Keratinocyte (primary cell): ENCODE measurements at regions not wholly inside any gene's neighbourhood (a gene's known extent, or its start where the extent isn't known, plus 50 kb on each side); places are given as distances from the start of the nearest gene placed in this dataset.

ENCODE experiments used
- CTCF ChIP-seq, 3 experiments: IDR thresholded peaks in 1 of 3; conservative IDR thresholded peaks in 1 of 3; optimal IDR thresholded peaks in 1 of 3; 2 replicates in 2 of 3; 3 replicates in 1 of 3; pipeline versions ENCODE3 to v1.5.1; 2011; ENCODE audit warnings: low read length in 3 of 3, mild to moderate bottlenecking in 3 of 3, moderate library complexity in 2 of 3, control low read depth in 1 of 3, inconsistent platforms in 1 of 3; ENCODE audit not compliant: insufficient read depth in 2 of 3; ENCODE audit errors: extremely low read depth in 1 of 3
- EZH2 ChIP-seq: IDR thresholded peaks from one replicate; pipeline ENCODE4 v1.6.1; 2012; ENCODE audit warnings: inconsistent platforms, mild to moderate bottlenecking, low read length, moderate library complexity

GRCh38 chr15:81814882-81815455 is 230.8 kb downstream of the MEX3B start:
- TF ChIP-seq CTCF (optimal IDR thresholded peaks at IDR 0.05 in 1 of 3, IDR thresholded peaks at IDR 0.05 in 1 of 3, conservative IDR thresholded peaks at IDR 0.05 in 1 of 3; ENCODE audit: extremely low read depth in 1 of 3, insufficient read depth in 2 of 3, low read length in 3 of 3) (no peak), EZH2 (no peak)
